H1 (cell line): ENCODE measurements at regions not wholly inside any gene's neighbourhood (a gene's known extent, or its start where the extent isn't known, plus 50 kb on each side); places are given as distances from the start of the nearest gene placed in this dataset.

Source experiments
- CTBP2 ChIP-seq: IDR thresholded peaks from 2 replicates; pipeline ENCODE4 v1.7.0; 2011; ENCODE audit warnings: borderline replicate concordance, mild to moderate bottlenecking, moderate library complexity, mixed read lengths, low read length; ENCODE audit not compliant: insufficient read depth, insufficient read length
- RFX5 ChIP-seq: IDR thresholded peaks from 2 replicates; pipeline ENCODE4 v1.6.1; 2011; ENCODE audit warnings: low read depth, low read length, improper control_type of control experiment, borderline replicate concordance
- RNF2 ChIP-seq: fragments of 200-900, 300-1000 bp; sonication (generic); IDR thresholded peaks from 2 replicates; pipeline ENCODE4 v1.7.1; 2016; ENCODE audit warnings: borderline replicate concordance, low read depth, mild to moderate bottlenecking, antibody characterized with exemption, low read length; ENCODE audit not compliant: poor library complexity, severe bottlenecking; ENCODE audit errors: missing control alignments
- TF ChIP-seq, protein P1 (sequence below): fragments of 300-600 bp; sonication (generic); IDR thresholded peaks from 2 replicates; pipeline ENCODE4 v1.7.1; 2012; ENCODE audit warnings: low read length, moderate library complexity, mild to moderate bottlenecking, inconsistent platforms; ENCODE audit not compliant: insufficient replicate concordance
- TF ChIP-seq, protein P2 (sequence below): IDR thresholded peaks from 2 replicates; pipeline ENCODE4 v1.6.1; 2011; ENCODE audit warnings: low read depth, mild to moderate bottlenecking, low read length; ENCODE audit not compliant: insufficient read depth

DNA sequence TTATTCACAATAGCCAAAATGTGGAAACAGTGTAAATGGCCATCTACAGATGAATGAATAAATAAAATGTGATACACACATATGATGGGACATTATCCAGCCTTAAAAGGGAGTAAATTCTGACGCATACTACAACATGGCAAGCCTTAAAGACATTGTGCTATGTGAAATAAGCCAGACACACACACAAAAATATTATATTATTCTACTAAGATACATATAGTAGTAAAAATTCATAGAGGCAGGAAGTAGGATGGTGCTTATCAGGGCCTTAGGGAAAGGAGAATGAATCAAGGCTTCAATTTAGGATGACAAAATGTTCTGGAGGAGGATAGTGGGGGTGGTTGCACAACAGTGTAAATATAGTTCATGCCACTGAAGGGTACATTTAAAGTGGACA, 346.7 kb upstream of the SMARCA2 start (continued):
- TF ChIP-seq, protein P1, sequence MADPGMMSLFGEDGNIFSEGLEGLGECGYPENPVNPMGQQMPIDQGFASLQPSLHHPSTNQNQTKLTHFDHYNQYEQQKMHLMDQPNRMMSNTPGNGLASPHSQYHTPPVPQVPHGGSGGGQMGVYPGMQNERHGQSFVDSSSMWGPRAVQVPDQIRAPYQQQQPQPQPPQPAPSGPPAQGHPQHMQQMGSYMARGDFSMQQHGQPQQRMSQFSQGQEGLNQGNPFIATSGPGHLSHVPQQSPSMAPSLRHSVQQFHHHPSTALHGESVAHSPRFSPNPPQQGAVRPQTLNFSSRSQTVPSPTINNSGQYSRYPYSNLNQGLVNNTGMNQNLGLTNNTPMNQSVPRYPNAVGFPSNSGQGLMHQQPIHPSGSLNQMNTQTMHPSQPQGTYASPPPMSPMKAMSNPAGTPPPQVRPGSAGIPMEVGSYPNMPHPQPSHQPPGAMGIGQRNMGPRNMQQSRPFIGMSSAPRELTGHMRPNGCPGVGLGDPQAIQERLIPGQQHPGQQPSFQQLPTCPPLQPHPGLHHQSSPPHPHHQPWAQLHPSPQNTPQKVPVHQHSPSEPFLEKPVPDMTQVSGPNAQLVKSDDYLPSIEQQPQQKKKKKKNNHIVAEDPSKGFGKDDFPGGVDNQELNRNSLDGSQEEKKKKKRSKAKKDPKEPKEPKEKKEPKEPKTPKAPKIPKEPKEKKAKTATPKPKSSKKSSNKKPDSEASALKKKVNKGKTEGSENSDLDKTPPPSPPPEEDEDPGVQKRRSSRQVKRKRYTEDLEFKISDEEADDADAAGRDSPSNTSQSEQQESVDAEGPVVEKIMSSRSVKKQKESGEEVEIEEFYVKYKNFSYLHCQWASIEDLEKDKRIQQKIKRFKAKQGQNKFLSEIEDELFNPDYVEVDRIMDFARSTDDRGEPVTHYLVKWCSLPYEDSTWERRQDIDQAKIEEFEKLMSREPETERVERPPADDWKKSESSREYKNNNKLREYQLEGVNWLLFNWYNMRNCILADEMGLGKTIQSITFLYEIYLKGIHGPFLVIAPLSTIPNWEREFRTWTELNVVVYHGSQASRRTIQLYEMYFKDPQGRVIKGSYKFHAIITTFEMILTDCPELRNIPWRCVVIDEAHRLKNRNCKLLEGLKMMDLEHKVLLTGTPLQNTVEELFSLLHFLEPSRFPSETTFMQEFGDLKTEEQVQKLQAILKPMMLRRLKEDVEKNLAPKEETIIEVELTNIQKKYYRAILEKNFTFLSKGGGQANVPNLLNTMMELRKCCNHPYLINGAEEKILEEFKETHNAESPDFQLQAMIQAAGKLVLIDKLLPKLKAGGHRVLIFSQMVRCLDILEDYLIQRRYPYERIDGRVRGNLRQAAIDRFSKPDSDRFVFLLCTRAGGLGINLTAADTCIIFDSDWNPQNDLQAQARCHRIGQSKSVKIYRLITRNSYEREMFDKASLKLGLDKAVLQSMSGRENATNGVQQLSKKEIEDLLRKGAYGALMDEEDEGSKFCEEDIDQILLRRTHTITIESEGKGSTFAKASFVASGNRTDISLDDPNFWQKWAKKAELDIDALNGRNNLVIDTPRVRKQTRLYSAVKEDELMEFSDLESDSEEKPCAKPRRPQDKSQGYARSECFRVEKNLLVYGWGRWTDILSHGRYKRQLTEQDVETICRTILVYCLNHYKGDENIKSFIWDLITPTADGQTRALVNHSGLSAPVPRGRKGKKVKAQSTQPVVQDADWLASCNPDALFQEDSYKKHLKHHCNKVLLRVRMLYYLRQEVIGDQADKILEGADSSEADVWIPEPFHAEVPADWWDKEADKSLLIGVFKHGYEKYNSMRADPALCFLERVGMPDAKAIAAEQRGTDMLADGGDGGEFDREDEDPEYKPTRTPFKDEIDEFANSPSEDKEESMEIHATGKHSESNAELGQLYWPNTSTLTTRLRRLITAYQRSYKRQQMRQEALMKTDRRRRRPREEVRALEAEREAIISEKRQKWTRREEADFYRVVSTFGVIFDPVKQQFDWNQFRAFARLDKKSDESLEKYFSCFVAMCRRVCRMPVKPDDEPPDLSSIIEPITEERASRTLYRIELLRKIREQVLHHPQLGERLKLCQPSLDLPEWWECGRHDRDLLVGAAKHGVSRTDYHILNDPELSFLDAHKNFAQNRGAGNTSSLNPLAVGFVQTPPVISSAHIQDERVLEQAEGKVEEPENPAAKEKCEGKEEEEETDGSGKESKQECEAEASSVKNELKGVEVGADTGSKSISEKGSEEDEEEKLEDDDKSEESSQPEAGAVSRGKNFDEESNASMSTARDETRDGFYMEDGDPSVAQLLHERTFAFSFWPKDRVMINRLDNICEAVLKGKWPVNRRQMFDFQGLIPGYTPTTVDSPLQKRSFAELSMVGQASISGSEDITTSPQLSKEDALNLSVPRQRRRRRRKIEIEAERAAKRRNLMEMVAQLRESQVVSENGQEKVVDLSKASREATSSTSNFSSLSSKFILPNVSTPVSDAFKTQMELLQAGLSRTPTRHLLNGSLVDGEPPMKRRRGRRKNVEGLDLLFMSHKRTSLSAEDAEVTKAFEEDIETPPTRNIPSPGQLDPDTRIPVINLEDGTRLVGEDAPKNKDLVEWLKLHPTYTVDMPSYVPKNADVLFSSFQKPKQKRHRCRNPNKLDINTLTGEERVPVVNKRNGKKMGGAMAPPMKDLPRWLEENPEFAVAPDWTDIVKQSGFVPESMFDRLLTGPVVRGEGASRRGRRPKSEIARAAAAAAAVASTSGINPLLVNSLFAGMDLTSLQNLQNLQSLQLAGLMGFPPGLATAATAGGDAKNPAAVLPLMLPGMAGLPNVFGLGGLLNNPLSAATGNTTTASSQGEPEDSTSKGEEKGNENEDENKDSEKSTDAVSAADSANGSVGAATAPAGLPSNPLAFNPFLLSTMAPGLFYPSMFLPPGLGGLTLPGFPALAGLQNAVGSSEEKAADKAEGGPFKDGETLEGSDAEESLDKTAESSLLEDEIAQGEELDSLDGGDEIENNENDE, result no peak
- TF ChIP-seq CTBP2, result no peak
- TF ChIP-seq, protein P2, sequence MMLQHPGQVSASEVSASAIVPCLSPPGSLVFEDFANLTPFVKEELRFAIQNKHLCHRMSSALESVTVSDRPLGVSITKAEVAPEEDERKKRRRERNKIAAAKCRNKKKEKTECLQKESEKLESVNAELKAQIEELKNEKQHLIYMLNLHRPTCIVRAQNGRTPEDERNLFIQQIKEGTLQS, result no peak
- TF ChIP-seq RFX5, result no peak
- TF ChIP-seq RNF2, result no peak
